H9 (cell line): ENCODE measurements at regions not wholly inside any gene's neighbourhood (a gene's known extent, or its start where the extent isn't known, plus 50 kb on each side); places are given as distances from the start of the nearest gene placed in this dataset.

Experiments used
- DNase-seq: peaks from one replicate; pipeline ENCODE4 v3.0.0-alpha.2; 2017
- H2AFZ ChIP-seq: one replicate; pipeline ENCODE4 v1.6.1; 2013; ENCODE audit warnings: mild to moderate bottlenecking, low read length, control low read depth, moderate library complexity
- H2AK5ac ChIP-seq: 2 replicates; pipeline ENCODE4 v1.6.1; 2013; ENCODE audit warnings: low read length, control low read depth, mixed read lengths; ENCODE audit not compliant: insufficient read length
- H2BK120ac ChIP-seq: one replicate; pipeline ENCODE4 v1.6.1; 2013; ENCODE audit warnings: low read depth, mild to moderate bottlenecking, low read length, control low read depth, inconsistent platforms; ENCODE audit not compliant: poor library complexity, severe bottlenecking
- H2BK12ac ChIP-seq: 2 replicates; pipeline ENCODE4 v1.6.1; 2013; ENCODE audit warnings: low read length, control low read depth, mixed read lengths, low read depth; ENCODE audit not compliant: insufficient read length
- H2BK15ac ChIP-seq: 2 replicates; pipeline ENCODE4 v1.6.1; 2013; ENCODE audit warnings: low read depth, low read length, control low read depth
- H2BK20ac ChIP-seq: one replicate; pipeline ENCODE4 v1.6.1; 2013; ENCODE audit warnings: low read depth, mild to moderate bottlenecking, low read length, control low read depth, inconsistent platforms; ENCODE audit not compliant: poor library complexity, severe bottlenecking
- H2BK5ac ChIP-seq: 2 replicates; pipeline ENCODE4 v1.6.1; 2013; ENCODE audit warnings: low read length, control low read depth, mixed read lengths; ENCODE audit not compliant: insufficient read length
- H3K14ac ChIP-seq: 2 replicates; pipeline ENCODE4 v1.6.1; 2013; ENCODE audit warnings: low read length, control low read depth; ENCODE audit not compliant: insufficient read depth
- H3K18ac ChIP-seq: 2 replicates; pipeline ENCODE4 v1.6.1; 2013; ENCODE audit warnings: low read depth, mild to moderate bottlenecking, mixed read lengths, low read length, control low read depth; ENCODE audit not compliant: insufficient read length
- H3K23ac ChIP-seq: 2 replicates; pipeline ENCODE4 v1.6.1; 2013; ENCODE audit warnings: low read length, control low read depth, mixed read lengths, low read depth; ENCODE audit not compliant: insufficient read length
- H3K23me2 ChIP-seq: 2 replicates; pipeline ENCODE4 v1.6.1; 2013; ENCODE audit warnings: low read depth, mild to moderate bottlenecking, mixed read lengths, low read length, control low read depth; ENCODE audit not compliant: insufficient read length, poor library complexity, severe bottlenecking
- H3K27ac ChIP-seq: 2 replicates; pipeline ENCODE4 v1.5.1; 2013; ENCODE audit warnings: low read length, control low read depth, mixed read lengths, low read depth; ENCODE audit not compliant: insufficient read length
- H3K27me3 ChIP-seq: 2 replicates; pipeline ENCODE4 v1.6.1; 2013; ENCODE audit warnings: low read length, control low read depth, inconsistent platforms; ENCODE audit not compliant: insufficient read depth
- H3K4ac ChIP-seq: 2 replicates; pipeline ENCODE4 v1.6.1; 2013; ENCODE audit warnings: low read depth, mild to moderate bottlenecking, control low read depth, inconsistent platforms, low read length, moderate library complexity
- H3K4me1 ChIP-seq: 2 replicates; pipeline ENCODE4 v1.6.1; 2013; ENCODE audit warnings: low read length, control low read depth, inconsistent platforms; ENCODE audit not compliant: insufficient read depth
- H3K4me2 ChIP-seq: 2 replicates; pipeline ENCODE4 v1.6.1; 2013; ENCODE audit warnings: low read length, control low read depth, mixed read lengths; ENCODE audit not compliant: insufficient read length, insufficient read depth
- H3K56ac ChIP-seq: 2 replicates; pipeline ENCODE4 v1.6.1; 2013; ENCODE audit warnings: low read depth, mild to moderate bottlenecking, mixed read lengths, low read length, control low read depth; ENCODE audit not compliant: insufficient read length
- H3K79me1 ChIP-seq: 2 replicates; pipeline ENCODE4 v1.6.1; 2013; ENCODE audit warnings: low read depth, mild to moderate bottlenecking, moderate library complexity, low read length, control low read depth, inconsistent platforms; ENCODE audit not compliant: insufficient read depth, poor library complexity, severe bottlenecking
- H3K79me2 ChIP-seq: 2 replicates; pipeline ENCODE4 v1.6.1; 2013; ENCODE audit warnings: low read length, control low read depth, inconsistent platforms; ENCODE audit not compliant: insufficient read depth
- H3K9ac ChIP-seq: 2 replicates; pipeline ENCODE4 v1.6.1; 2013; ENCODE audit warnings: low read length, control low read depth, mixed read lengths; ENCODE audit not compliant: insufficient read length; ENCODE audit errors: extremely low read depth
- H3K9me3 ChIP-seq: one replicate; pipeline ENCODE4 v1.6.1; 2013; ENCODE audit warnings: low read depth, low read length, inconsistent platforms; ENCODE audit not compliant: control insufficient read depth
- H3T11ph ChIP-seq: one replicate; pipeline ENCODE4 v1.6.1; 2013; ENCODE audit warnings: mild to moderate bottlenecking, low read length, control low read depth, inconsistent platforms
- H4K20me1 ChIP-seq: one replicate; pipeline ENCODE4 v1.6.1; 2013; ENCODE audit not compliant: control insufficient read depth, insufficient read length, insufficient read depth
- H4K5ac ChIP-seq: 2 replicates; pipeline ENCODE4 v1.6.1; 2013; ENCODE audit warnings: low read depth, mild to moderate bottlenecking, mixed read lengths, low read length, control low read depth; ENCODE audit not compliant: insufficient read length
- H4K8ac ChIP-seq: replicated peaks from 2 replicates; pipeline ENCODE4 v1.6.1; 2013; ENCODE audit warnings: low read length, control low read depth, mixed read lengths, low read depth; ENCODE audit not compliant: insufficient read length
- H4K91ac ChIP-seq: 2 replicates; pipeline ENCODE4 v1.6.1; 2013; ENCODE audit warnings: low read depth, mild to moderate bottlenecking, moderate library complexity, mixed read lengths, low read length, control low read depth; ENCODE audit not compliant: insufficient read length
- H3K27ac Mint-ChIP-seq, 3 experiments: 2 replicates in 2 of 3; 3 replicates in 1 of 3; pipeline ENCODE4 v1.8.0; 2020 to 2021; ENCODE audit warnings: mixed read lengths in 3 of 3, mild to moderate bottlenecking in 1 of 3, moderate library complexity in 1 of 3
- H3K27me3 Mint-ChIP-seq: 2 replicates; pipeline ENCODE4 v1.8.0; 2021; ENCODE audit warnings: low read depth, mild to moderate bottlenecking, moderate library complexity, mixed read lengths
- H3K36me3 Mint-ChIP-seq, 3 experiments: 2 replicates in 2 of 3; 3 replicates in 1 of 3; pipeline ENCODE4 v1.8.0; 2020 to 2021; ENCODE audit warnings: low read depth in 3 of 3, mixed read lengths in 3 of 3; ENCODE audit not compliant: insufficient read depth in 1 of 3
- H3K4me1 Mint-ChIP-seq, 2 experiments: 2 replicates each; pipeline ENCODE4 v1.8.0; 2020; ENCODE audit warnings: mixed read lengths in 2 of 2
- H3K4me3 Mint-ChIP-seq, 2 experiments: 2 replicates in 1 of 2; 3 replicates in 1 of 2; pipeline ENCODE4 v1.8.0; 2020 to 2021; ENCODE audit warnings: mild to moderate bottlenecking in 2 of 2, mixed read lengths in 2 of 2, moderate library complexity in 1 of 2
- H3K9me3 Mint-ChIP-seq, 2 experiments: 2 replicates in 1 of 2; 3 replicates in 1 of 2; pipeline ENCODE4 v1.8.0; 2020; ENCODE audit warnings: mild to moderate bottlenecking in 2 of 2, mixed read lengths in 2 of 2, moderate library complexity in 1 of 2
- CTCF ChIP-seq: fragments of 200-600 bp; sonication (generic); conservative IDR thresholded peaks from 3 replicates; pipeline ENCODE4 v1.8.0; 2021; ENCODE audit warnings: antibody characterized with exemption, mild to moderate bottlenecking
- WGBS: extraction: QIAGEN DNeasy Blood & Tissue Kit; methylation state at CpG from one replicate; pipeline ENCODE4 v1.1.7; 2013; ENCODE audit warnings: missing lambda C conversion rate, low lambda C conversion rate, mixed read lengths; ENCODE audit not compliant: insufficient read length; ENCODE audit errors: extremely low coverage; 5-methylcytosine and 5-hydroxymethylcytosine counted together

GRCh38 chr4:128703948-128704347 lies 105.6 kb upstream of the JADE1 start:
- TF ChIP-seq CTCF, result no peak
- no CpG with 5 or more reads among the region's 14 CpGs for WGBS

More at GRCh38 chr4:128703948-128704347, 105.6 kb upstream of the JADE1 start:
- DNase-seq, result no peak
- H3K23me2 ChIP-seq, result no peaks in the 10 kb centered on the region
- H4K5ac ChIP-seq, result no peak overlapping the region
- Mint-ChIP-seq H3K4me1 (peaks cover 10% of the 10 kb centered on the region in 2 experiments), H3K27ac (no peak overlapping the region), H3K27me3 (no peaks in the 10 kb centered on the region), H3K36me3 (peaks cover 0 to 7% (median 4%) of the 10 kb centered on the region in 3 experiments; a peak in 2 of 7 replicates), H3K9me3 (peaks cover 6 to 8% of the 10 kb centered on the region in 2 experiments; a peak in 3 of 5 replicates), H3K4me3 (no peak overlapping the region)
- H4K91ac ChIP-seq, result no peak overlapping the region
- peaks cover 2% of the 10 kb centered on the region; the same call in 1 of the 2 replicates for H3K4me1 ChIP-seq
- H3K9ac ChIP-seq, result no peak overlapping the region
- no peaks in the 10 kb centered on the region for H4K20me1 ChIP-seq
- H3K14ac ChIP-seq, result no peak overlapping the region
- H3T11ph ChIP-seq, result no peak overlapping the region
- no peaks in the 10 kb centered on the region for H3K27me3 ChIP-seq
- no peak overlapping the region for H2BK5ac ChIP-seq
- H3K9me3 ChIP-seq, result no peaks in the 10 kb centered on the region
- no peak overlapping the region for H2BK15ac ChIP-seq
- no peak overlapping the region for H2AFZ ChIP-seq
- no peak overlapping the region for H4K8ac ChIP-seq
- no peak overlapping the region for H2AK5ac ChIP-seq
- no peak overlapping the region for H2BK12ac ChIP-seq
- H2BK120ac ChIP-seq, result no peak overlapping the region
- H3K23ac ChIP-seq, result no peak overlapping the region
- no peaks in the 10 kb centered on the region for H3K79me1 ChIP-seq
- no peak overlapping the region for H3K4me2 ChIP-seq
- no peak overlapping the region for H3K56ac ChIP-seq
- no peaks in the 10 kb centered on the region for H3K79me2 ChIP-seq
- no peak overlapping the region for H3K4ac ChIP-seq
- no peak overlapping the region for H2BK20ac ChIP-seq
- no peak overlapping the region for H3K18ac ChIP-seq
- no peak overlapping the region for H3K27ac ChIP-seq
